Hematopoietic multipotent progenitor cell treated with erythropoietin and hydrocortisone succinate and interleukin-3 and kit ligand, for 4 days (in vitro differentiated cells): ENCODE measurements at regions not wholly inside any gene's neighbourhood (a gene's known extent, or its start where the extent isn't known, plus 50 kb on each side); places are given as distances from the start of the nearest gene placed in this dataset.

Source experiments
- DNase-seq: peaks from one replicate; pipeline ENCODE4 v3.0.0-alpha.2; 2015

GRCh38 chr4:96189761-96190160 lies 349.9 kb downstream of the PDHA2 start:
- no peak for DNase-seq

DNA sequence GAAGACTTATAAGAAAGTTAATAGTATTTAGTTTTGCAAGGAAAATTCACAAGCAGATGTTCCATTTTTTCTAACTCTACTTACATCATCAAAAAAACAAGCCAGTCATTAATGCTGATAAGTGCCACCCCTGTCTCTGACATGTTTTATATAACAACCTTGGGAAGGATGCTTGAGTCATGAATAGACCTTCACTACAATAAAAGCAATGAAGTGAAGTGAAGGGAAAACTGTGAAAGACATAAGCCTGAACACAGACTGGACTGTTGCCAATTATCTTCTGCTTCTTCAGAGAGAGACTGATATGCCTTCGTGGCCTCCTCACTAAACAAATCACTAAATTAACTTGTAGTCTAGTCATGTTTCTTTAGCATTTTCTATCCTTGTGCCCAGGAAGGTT lies 353.2 kb downstream of the PDHA2 start:
- no peak for DNase-seq

GRCh38 chr4:96194993-96195392 lies 355.1 kb downstream of the PDHA2 start:
- DNase-seq: no peak

DNA sequence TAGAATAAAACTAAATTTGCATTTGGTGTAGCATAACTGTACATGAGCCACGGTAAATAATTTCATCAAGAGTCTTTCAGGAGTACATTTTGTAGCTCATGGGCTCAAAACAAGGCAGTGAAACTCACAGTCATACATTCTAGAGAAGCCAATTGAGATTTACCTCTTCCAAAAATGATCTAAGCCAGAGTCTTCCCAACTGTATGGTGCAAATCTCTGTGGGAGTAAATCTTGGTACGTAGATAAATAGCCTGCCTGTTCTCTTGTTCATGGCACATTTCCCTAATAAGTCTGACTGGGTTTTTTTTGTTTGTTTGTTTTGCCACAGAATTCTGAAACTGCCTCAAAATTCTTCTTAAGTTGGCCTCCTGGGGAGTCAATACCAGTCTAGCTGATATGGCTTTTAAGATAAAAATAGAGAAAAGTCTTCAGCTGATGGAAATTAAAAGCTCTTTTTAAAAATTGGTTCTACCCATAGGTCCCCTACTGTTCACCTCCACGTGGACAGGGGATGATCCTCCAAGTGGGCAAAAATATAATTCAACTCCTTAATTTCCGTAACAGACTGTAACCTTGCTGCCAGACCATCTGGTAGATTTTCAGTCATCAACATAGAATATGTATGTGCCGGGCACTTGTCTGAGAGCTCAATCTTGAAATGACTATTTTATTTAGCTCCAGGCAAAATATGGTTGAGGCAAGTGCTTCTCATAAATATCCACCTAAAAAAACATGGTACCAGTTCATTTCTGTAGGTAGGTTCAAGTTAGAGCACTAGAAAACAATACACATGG lies 365.4 kb downstream of the PDHA2 start:
- DNase-seq: no peak

- DNase-seq: no peak
Measured at GRCh38 chr4:96227515-96227914, 387.6 kb downstream of the PDHA2 start.

DNA sequence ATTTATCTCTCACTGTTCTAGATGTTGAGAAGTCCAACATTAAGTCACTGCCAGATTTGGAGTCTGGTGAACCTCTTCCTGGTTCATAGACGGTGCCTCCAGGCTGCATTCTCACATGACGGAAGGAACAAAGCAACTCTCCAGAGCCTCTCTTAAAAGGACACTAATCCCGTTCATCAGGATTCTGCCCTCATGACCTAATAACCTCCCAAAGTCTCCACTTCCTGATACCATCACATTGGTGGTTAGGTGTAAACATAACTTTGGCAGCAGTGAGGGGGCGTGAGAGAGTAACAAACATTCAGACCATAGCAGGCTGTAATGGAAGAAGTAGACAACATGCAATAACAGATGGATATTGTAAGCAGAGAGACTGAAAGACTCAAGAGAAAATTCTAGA lies 388.6 kb downstream of the PDHA2 start:
- no peak for DNase-seq

GRCh38 chr4:96240041-96240440 lies 400.1 kb downstream of the PDHA2 start:
- no peak for DNase-seq

- DNase-seq: no peak
Measured at GRCh38 chr4:96241819-96242218, 401.9 kb downstream of the PDHA2 start.

DNA sequence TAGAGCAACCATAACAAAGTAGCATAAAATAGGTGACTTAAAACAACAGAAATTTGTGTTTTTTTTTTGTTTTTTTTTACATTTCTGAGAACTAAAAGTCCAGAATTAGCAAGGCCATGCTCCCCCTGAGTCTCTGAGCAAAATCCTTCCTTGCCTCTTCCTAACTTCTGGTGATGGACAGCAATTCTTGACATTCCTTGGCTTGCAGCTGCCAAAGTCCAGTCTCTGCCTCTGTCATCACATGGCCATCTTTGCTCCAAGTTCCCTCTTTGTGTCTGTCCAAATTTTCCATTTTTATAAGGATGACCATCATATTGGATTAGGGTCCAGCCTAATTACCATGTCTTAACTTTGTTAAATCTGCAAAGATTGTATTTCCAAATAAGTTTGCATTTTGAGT lies 407.2 kb downstream of the PDHA2 start:
- DNase-seq: no peak

- DNase-seq: no peak
Measured at GRCh38 chr4:96248225-96248624, 408.3 kb downstream of the PDHA2 start.

DNA sequence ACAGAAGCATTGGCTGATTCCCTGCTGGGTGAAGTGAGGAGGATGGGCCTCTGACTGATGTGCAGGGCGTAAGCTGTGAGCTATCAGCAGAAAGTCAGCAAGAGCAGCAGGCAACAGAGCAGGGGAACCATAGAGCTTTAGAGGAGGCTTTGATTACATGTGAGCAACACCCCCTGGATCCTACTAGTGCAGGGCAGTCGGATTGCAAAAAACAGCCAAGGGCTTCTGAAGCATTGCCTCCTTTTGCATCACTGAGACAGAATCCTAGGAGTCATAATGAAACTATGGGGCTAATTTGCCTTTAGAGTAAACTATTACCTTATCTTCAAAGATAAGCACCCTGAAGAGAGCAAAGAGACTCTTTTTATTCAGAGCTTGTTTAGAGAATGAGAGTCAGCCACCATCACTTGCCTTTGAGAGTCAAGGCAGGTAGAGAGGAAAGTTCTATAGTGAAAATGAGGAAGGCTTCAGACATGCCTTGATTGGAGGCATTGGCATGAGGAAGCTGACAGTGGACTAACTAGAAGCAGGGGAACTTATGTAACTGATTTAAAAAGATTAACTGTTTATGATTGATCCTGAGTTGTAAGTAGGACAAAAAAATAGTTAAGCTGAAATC lies 420.3 kb downstream of the PDHA2 start:
- peak; percentile 1 for DNase-seq

DNA sequence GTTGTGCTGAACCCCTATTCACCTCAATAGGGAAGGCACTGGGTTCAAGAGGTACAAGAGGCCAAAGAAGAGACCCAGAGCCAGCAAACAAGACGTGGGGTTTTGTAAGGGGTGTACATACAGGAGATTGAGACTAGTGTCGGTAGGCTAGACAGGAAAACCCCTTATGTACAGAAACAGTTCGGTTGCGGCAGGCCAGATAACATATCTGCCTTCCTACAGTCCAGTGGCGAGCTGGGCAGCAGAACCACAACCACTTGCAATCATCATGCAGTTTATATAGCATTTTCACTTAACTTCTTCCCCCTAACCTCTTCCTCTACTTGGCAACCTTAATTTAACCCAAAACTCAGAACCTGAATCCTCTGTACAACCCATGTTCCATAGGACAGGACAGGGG lies 422.2 kb downstream of the PDHA2 start:
- peak; percentile 71 for DNase-seq

DNA sequence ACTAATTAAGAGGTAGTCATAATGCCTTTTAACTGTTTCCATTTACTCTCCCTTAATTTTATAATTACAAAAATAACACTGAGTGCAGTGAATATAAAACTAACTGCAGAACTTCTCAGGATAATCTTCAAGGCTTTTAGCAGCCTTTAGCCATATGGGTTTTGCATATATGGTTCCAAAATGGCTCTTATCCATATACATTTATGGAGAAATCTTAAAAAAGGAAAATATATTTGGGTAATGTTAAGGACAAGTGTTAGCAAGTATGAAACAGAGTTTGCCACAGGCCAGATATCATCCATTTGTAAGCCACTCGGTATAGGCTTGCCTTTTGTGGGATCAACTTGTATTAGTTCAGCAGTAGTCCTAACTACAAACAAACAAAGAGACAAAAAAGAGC lies 423.4 kb downstream of the PDHA2 start:
- no peak for DNase-seq

DNA sequence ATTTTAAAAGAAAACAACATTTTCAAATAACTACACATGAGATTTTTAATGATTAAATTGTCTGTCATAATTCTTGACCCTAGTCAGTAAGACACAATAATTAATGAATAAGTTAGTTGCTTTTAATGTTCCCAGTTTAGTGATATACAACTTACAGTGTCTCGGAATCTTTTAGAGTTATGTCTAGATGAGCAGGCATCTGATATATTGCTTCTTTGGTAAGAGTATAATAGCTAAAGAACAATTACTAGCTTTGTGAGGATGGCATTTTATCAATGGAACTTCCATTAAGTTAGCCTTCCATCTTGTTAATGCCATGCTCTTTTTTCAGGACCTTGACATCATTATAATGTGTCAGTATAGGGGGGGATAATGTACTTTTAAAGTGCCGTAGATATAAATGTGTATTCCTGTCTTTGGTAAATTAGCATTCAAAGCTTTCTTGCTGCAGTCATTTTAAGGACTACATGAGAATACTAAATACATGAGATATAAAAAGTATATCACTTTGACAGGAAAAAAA lies 425.1 kb downstream of the PDHA2 start:
- no peak for DNase-seq

DNA sequence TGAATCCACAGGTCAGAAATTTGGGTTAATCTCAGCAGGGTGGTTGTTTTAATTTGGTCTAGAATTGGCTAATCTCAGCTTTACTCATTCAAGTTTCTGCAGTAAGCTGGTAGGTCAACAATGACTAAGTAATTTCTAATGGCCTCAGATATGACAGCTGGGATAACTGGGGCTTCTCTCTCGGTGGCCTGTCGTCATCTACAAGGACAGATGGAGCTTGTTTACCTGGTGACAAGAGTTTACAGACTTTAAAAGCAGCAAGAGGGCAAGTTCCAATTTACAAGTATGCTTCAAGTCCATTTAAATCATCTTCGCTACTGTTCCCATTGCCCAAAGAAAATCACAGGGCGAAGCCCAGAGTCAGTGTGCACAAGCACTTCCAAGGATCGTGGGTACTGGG lies 453.9 kb downstream of the PDHA2 start:
- DNase-seq: no peak

DNA sequence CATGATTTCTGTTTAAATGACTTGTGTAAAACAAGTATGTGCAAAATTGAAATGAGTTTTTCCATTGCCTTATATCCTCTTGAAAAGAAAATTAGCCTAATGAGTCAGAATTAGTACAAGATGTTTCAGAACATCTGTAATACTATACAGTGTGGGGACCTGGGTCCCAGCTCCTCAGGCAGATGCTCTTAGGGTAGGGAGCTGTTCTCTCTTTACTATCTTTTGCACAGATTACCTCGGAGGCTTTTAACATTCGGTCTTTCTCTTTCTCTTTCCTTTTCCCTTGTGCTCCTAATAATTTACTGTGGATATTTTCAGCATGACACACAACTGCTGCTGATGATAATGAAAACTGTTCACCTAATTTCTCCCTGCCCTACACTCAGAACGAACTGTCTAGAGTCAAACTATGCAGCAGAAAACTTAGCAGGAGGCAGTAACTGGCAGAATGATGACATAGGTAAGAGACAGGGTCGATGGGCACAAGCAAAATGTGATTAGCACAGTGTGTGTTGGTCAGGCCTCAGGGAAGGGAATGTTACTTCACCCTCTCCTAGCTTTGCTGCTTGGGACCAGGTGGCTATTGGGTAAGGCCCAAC lies 455.3 kb downstream of the PDHA2 start:
- DNase-seq: no peak

DNA sequence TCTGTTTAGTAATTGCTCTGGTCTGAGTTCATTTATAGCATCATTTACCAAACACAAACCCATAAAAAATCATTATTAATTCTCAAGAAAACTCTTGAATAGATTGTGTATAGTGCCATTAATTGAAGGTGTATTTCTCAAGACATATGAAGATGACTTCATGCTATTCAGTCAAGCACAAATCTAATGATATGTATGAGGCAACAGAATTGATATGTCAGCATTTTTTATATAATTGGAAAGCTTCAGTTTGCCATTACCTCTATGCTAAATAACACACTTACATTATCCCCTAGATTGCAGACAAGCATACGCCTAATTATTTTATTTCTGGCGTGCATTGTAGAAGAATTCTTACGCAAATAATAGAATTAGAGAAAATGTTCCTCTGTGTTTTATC lies 461.8 kb downstream of the PDHA2 start:
- DNase-seq: no peak

GRCh38 chr4:96305030-96305429 lies 465.1 kb downstream of the PDHA2 start:
- no peak for DNase-seq

GRCh38 chr4:96312046-96312685 lies 472.3 kb downstream of the PDHA2 start:
- no peak for DNase-seq

- no peak for DNase-seq
Measured at GRCh38 chr4:96315815-96316214, 475.9 kb downstream of the PDHA2 start.

DNA sequence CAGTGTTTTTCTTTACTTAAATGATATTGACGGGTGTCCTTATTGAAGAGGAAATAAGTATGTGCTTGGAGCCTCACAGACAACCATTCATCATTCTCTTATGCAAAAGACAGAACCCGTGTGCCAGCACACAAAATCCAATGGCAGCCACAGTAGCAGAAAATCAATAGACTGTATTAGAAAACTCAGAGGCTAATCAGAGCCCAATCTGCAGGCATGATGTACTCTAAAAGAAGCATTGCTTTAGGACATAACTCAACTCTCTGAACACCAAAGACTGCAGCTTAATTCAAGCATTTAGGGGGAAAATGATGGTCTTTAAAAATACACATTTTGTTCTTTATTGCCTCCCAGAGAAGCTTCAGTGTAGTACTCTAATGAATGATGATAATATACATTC lies 476.9 kb downstream of the PDHA2 start:
- DNase-seq: no peak

- no peak for DNase-seq
Measured at GRCh38 chr4:96317891-96318290, 478.0 kb downstream of the PDHA2 start.

DNA sequence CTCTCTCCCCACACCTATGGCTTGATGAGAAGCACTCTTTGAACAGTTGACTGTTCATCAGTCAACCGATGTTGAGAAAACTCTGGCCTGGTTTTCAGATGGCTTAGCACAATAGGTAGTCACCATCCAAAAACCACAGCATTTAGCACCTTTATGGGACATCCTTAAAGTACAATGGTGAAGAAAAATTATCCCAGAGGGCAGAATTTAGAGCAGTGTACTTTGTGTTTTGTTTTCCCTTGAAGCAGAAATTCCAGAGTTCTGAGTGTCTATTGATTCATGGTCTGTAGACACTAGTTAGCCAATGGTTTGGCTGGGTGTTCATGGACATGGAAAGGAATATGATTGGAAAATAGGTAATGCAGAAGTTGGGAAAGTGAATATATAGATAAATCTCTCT lies 487.0 kb downstream of the PDHA2 start:
- no peak for DNase-seq

DNA sequence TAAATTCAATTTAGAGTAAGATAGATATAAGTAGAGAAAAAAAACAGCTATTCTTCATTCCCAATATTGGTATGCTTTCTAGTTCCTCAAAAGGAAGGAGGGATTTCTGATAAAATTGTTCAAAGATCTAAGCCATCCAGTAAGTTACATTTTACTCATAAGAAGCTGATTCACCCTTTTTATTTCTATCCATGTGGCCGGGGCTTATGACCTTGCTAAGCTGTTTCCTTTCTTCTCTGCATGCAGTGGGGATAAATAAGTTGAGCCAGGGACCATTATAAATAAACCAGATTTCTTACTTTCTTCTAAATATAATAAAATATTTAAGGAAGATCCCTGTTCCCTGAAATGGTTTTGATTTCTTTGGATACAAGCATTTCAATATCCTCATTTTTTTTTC lies 502.3 kb downstream of the PDHA2 start:
- DNase-seq: no peak
